ACHN (cell line): ENCODE measurements at regions not wholly inside any gene's neighbourhood (a gene's known extent, or its start where the extent isn't known, plus 50 kb on each side); places are given as distances from the start of the nearest gene placed in this dataset.

Experiments used
- DNase-seq: peaks from one replicate; pipeline ENCODE4 v3.0.0-alpha.2; 2015
- in situ Hi-C: cut with HindIII; loops from 2 replicates; pipeline ENCODE4 v1.10.0; 2017; ENCODE audit warnings: low sequenced_read_pairs, low pct_ligation_motif_present, low pct_unique_long_range_greater_than_20kb

DNA sequence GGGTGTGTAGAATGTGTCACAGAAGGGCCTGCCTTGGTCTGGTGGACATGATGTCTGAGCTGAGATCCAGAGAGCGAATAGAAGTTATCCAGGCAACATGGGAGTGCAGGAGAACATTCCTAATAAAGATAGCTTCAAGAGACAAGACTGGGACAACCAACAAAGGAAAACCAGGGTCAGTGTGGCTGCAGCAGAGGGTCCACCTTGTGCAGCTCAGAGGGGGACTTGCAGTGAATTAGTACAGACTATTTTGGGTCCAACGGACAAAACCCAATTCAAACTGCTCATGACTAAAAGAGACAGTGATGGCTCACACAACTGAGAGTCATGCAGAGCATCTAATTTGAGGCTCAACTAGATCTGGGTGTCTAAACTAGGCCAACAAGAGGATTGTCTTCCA is 192.1 kb downstream of the CBLN1 start:
- in situ Hi-C loops = no loop called here
- DNase-seq = no peak

DNA sequence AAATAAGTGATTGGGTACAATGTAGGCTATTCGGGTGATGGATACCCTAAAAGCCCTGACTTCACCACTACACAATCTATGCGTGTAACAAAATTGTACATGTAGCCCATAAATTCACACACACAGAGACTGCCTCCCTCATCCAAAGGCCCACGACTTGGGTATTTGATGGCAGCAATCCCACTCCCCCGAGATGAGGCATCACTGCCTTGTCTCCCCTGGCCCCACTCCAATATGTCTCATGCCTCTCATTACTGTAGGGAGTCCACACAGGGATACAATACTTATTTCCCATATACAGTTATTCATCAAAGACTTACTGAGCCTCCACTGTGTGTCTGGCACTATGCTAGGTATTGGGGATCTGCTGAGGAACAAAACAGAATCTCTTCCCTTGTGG is 192.6 kb downstream of the CBLN1 start:
- in situ Hi-C loops = no loop called here
- no peak for DNase-seq

DNA sequence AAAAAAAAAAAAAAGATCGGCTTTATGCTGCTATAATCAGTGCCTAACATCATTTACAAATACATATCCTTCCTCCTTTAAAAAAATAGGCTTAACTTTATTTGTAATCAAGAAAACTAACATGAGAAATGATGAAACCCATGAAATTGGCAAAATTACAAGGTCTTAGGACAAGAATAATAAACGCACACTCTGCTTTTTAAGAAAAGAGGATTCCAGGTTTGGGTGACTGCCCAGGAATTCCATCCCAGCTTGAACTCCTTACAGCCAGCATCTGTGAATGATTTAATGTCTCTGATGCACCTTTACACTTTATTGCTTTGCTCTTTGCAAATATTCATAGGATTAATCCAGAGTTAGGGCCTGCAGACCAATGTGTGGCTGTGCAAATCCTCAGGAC is 196.0 kb downstream of the CBLN1 start:
- DNase-seq = no peak
- in situ Hi-C loops = no loop called here

DNA sequence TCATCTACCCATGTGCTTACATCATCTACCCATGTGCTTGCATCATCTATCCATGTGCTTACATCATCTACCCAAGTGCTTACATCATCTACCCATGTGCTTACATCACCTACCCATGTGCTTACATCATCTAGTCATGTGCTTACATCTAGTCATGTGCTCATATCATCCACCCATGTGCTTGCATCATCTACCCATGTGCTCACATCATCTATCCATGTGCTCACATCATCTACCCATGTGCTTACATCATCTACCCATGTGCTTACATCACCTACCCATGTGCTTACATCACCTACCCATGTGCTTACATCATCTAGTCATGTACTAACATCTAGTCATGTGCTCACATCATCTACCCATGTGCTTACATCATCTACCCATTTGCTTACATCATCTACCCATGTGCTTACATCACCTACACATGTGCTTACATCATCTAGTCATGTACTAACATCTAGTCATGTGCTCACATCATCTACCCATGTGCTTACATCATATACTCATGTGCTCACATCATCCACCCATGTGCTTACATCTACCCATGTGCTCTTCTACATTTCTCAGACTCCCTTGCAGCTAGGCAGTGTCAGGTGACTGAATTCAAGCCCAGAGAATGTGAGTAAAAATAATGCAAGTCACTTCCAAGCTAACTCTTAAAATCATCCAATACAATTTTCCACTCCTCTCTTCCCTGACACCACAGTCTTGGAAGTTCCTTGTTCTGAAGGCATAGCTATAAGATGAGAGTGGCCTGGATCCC is 196.8 kb downstream of the CBLN1 start:
- DNase-seq = no peak
- in situ Hi-C loops = no loop called here

DNA sequence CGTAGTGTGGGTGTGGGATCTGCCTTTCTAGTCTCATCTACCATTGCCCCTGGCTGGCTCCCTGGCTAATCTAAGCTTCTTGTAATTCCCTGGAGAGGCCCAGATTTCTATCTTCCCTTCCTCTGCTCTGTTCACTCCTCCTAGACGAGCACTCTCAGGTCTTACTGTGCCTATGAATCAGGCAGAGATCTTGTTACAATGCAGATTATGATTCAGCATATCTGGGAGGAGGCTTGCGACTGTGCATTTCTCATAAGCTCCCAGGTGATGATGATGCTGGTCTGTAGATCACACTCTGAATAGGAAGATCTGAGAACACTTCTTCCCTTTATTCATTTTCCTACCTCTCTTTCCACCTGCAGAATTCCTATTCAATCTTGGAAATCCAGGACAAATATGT is 200.1 kb downstream of the CBLN1 start:
- DNase-seq = no peak

DNA sequence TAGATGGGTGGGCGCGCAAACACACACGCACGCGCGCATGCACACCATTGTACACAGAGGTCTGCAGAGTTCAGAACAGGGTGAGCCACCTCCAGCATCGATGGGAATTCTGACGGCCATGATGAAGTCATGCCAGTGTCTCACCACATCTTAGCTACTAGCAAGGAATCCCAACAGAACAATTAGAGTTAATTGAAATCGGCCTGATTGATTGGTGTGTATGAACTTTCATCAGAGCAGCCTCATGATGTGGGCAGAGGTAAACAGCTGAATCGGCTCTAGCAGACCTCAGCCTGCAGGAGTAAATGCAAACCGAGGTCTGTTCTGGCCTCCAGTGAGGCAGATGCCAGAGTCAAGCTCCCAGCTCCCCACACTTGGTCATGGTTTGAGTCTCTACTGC is 200.6 kb downstream of the CBLN1 start:
- DNase-seq = no peak
- in situ Hi-C loops = no loop called here

More for the DNA sequence above, 200.1 kb downstream of the CBLN1 start:
- in situ Hi-C loops = no loop called here

DNA sequence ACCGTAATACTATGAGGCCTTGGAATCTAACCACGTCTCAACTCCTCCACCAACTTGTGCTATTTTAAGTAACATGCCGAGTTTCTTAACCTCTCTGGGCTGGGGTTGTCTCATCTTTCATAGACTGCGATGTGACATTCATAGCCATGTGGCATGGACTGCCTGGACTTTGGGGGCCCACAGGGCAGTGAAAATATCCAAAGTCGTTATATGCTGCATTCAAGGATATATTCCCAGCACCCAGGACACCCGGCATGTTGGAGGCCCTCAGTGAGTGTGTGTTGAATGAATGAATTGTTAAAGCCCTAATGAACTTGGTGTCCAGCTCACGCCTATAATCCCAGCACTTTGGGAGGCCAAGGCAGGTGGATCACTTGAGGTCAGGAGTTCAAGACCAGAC is 203.1 kb downstream of the CBLN1 start:
- in situ Hi-C loops = no loop called here
- DNase-seq = no peak

DNA sequence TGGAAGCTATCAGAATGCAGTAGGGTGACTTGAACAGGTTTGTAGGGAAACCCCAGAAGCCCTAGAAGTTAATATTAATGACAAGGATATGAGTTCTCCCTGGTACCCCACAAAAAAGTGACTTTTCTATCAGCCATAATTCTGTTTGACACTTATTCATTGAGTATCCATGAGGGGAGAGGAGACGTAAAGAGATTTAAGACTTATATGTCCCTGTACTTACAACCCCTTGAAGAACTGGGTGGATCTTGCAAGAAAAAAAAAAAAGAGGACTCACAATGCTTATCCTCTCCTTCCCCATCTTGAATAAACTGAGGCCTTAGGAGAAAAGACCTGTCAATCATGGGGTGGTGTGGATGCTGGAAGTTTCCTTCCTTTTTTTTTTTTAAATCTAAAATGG is 203.5 kb downstream of the CBLN1 start:
- in situ Hi-C loops = no loop called here
- no peak for DNase-seq

DNA sequence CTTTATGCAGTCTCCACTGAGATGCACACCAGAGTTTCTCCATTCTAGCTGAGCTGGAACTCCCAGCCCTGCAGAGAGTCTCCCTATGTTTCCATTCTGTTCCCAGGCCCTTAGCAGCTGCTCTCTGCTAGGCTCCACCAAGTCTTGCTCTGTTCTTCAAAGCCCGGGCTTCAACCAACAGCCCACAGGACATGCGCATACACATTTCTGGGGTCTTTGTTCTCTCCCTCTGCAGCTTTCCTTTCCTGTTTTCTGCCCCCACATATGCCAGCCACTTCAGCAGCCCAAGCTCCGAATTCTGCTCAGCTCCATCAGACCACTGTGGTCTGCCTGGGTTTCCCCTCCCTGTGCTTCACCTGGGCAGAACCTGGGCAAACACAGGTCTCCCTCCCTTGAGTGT is 205.9 kb downstream of the CBLN1 start:
- no peak for DNase-seq
- in situ Hi-C loops = no loop called here

DNA sequence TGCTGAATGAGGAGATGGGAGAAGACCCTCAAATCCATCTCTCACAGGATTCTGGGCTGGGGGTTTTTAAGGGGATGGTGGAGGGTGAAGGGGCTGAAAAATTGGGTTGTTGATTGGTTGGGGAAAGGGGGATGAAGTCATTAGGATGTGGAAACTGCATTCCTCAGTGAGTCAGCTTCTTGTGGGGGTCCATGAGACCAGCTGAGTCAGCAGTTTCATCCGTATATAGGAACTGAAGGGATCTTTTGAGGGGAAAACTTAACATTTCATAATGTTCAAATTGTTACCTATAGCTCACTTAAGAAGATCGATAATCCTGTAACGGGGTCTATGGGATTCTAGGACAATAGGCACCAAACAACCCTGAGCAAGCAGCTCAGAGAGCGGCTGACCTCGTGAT is 213.4 kb downstream of the CBLN1 start:
- DNase-seq = no peak
- in situ Hi-C loops = no loop called here

DNA sequence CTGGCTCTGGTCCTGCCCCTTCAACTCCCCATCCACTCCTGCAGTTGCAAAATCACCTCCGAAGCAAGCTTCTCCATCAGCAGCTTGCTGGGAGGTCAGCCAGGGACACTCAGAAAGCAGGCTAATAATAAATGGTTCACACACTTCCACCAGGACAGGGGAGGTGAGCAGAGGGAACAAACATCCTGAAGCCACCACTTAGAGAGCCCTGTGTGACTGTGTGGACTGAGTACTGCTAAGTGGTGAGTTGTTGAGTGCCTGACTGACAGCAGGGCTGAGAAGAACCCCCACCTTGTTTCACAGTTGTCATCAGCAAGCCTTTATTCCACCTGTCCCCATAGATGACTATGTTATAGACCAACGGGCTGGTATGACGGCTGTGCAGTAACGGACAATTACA is 213.9 kb downstream of the CBLN1 start:
- in situ Hi-C loops = no loop called here
- DNase-seq = no peak

DNA sequence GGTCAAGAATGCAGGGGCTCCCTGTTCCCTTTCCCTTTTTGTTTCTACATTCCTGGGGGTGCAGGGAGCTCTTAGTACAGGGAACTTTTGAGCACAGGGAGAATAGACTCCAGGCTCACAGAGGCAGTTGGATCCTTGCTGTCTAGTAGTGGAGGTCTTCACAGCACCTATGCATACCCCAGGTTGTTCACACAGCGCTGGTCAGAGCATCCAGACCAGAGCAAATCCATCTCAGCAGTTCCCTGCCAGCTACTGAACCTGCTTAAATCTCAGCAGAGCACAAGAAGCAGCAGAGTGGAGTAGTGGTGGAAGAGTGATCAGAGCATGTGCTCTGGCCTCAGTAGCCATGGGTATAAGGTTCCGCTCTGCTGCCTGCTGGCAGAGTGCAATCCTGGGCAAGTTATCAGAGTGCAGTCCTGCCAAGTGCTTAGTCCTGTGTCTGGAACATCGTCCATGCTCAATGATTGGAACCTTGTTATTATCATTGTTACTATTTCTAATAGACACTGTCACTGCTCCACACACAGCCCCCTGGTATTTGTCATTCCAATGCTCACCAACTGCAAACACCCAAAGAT is 220.4 kb downstream of the CBLN1 start:
- no peak for DNase-seq
- in situ Hi-C loops = no loop called here

DNA sequence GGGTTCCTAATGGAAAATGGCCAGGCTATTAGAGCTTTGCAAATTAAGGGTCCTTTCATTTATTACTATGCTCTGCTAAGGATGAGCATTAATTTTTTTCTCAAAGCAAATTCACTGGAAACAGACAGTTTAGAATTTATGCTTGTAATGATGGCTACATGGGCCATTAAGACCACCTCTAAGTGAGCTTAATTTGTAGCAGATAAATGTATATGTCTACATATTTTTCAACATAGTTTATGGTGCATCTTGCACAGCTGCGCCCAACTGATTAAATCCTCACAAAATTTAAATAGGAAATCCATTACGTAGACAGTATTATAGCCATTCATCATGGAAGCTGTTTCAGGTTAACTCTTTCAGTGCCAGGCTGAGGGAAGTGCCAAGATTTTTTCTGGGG is 220.9 kb downstream of the CBLN1 start:
- in situ Hi-C loops = no loop called here
- no peak for DNase-seq

DNA sequence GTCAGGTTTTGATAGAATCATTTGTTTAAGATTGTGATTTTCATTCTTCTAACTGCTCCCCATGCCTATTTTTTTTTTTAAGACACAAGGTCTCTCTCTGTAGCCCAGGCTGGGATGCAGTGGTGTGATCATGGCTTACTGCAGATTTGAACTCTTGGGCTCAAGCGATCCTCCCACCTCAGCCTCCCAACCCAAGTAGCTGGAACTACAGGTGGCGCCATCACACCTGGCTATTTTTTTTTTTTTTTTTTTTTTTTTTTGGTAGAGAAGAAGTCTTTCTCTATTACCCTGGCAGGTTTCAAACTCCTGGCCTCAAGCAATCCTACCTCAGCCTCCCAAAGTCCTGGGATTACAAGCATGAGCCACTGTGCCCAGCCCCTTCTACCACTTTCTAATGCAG is 223.3 kb downstream of the CBLN1 start:
- in situ Hi-C loops = no loop called here
- no peak for DNase-seq

DNA sequence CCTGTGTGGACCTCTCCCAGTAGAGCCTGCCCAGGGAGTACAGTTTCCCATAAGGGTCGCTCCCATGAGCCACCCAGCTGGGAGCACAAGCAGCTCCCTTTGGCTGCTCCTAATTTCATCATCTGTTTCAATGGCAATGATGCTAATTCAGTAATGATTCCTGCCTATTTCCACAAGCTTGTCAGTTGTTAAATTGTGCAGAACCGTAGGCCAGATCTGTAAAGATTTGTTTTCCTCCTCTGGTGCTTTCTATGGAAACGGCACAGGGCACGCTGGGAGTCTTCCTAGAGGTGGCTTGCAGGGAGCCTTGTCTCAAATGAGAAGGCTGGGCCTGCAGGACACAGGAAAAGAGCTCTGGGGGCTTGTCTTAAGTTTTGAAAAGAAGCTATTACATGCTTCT is 223.7 kb downstream of the CBLN1 start:
- DNase-seq = no peak
- in situ Hi-C loops = no loop called here

DNA sequence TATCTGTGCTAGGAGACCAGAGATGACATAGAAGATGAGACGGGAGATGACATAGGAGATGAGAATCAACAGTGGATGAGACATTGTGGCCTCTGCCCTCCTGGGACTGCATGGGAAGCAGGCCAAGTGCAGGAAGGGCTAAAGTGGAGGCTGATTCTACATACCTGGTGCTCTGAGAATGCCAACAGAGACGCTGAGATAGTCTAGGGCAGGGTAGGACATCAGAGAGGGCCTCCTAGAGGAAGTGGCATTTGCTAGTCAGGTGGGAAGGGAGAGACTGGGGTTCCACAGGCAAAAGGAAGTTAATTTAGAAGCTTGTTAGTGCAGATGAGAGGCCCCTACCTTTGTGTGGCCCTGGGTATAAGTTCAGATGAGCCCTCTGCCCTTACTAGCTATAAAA is 224.2 kb downstream of the CBLN1 start:
- in situ Hi-C loops = no loop called here
- DNase-seq = no peak

DNA sequence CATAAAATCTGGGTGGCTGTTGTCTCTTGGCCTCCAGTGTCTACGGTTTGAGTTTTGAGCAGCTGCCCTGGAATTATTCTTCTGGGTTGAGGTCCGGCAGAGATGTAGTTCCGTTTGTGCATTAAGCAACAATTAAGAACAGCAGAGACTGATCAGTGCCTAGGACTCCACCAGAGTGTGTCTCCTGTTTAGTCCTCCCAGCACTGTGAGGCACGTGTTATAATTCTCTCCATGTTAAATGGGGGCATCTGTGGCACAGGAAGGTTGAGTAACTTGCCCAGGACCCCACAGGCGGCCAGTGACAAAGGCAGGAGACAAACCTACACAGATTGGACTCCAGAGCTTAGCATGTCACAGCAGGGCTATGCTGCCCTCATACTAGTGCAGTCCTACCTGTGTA is 225.1 kb downstream of the CBLN1 start:
- in situ Hi-C loops = no loop called here
- DNase-seq = no peak

DNA sequence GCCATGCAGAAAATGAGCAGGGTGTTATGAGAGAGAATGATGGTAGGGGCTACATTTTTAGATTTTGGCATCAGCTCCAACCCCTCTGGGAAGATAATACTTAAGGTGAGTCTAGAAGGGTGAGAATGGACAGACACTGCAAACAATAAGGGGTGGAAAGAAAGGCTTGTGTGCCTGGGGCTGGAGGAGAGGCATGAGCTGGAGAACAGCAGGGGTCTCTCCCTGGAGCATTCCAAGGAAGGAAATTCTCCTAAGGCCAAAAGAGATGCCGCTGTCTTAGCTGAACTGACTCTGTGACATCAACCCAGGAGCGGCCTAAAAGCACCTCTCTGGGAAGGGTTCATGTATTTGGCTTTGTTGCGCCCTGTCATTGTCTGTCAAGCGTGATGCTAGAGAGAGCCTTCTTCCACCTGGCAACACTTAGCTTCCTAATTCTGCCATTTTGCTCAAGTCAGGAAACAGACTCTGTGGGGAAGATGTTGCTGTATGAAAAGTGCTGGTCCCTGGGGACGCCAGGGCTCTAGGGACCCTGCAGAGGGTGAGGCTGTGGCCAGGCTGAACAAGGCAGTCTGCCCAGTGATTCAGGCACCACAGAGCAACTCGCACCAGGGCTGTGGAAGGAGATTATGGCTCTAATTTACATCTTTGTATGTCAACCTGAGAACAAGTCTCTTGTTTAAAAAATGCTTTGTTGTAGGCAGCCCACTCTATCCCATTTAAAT is 225.7 kb downstream of the CBLN1 start:
- no peak for DNase-seq
- in situ Hi-C loops = no loop called here

DNA sequence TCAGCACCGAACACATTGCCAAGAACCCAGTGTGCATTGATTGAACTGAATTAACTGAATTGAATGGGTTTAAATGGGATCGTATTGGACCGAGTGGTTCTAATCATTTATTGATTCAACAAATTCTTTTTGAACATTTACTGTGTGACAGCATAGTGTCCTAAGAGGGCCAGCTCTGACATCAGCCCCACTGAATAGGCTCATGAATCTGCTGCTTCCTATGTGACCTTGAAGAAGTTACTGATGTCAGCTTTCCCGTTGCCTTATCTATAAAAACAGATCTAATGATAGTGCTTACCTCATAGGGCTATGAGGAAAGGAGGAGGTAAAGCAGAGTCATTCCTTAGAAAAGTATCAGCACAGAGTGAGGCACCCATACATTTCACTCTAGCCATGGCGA is 226.3 kb downstream of the CBLN1 start:
- in situ Hi-C loops = no loop called here

DNA sequence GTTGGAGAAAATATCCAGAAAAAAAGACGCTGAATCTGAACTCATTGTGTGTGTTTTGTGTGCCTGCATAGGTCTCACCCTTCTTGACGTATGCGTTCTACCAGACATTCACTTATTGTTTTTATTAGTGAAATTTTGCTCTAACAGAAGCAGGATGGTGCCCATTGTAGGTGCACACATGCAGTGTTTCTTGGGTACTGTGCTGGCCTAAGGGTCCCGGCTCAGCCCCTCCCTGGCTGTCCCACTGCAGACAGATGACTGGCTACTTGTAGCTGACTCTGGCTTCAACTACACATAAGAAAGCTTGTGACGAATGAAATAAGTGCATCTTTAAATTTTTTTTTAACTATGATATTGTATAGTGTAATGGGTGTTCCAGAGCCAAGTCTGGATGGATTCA is 227.0 kb downstream of the CBLN1 start:
- in situ Hi-C loops = no loop called here
- no peak for DNase-seq

More for the DNA sequence above, 226.3 kb downstream of the CBLN1 start:
- no peak for DNase-seq
